H54 (cell line): ENCODE measurements at regions not wholly inside any gene's neighbourhood (a gene's known extent, or its start where the extent isn't known, plus 50 kb on each side); places are given as distances from the start of the nearest gene placed in this dataset.
"Not testable (repeated sequence)": the region's sequence is repeated elsewhere in the genome, so short reads cannot be mapped to it uniquely, and the experiment has no call there.

Experiments used
- DNase-seq: peaks from one replicate; pipeline ENCODE4 v3.0.0; 2011; ENCODE audit warnings: low spot score, mixed read lengths; ENCODE audit not compliant: insufficient read length
- FAIRE-seq: peaks from 3 replicates; lab custom pipeline; 2011; peaks lifted over from hg19 to GRCh38; lab: Jason Lieb, UNC
- POLR2A ChIP-seq: IDR thresholded peaks from 2 replicates; pipeline ENCODE4 v1.6.1; 2011; ENCODE audit warnings: low read depth, mild to moderate bottlenecking, low read length

- DNase-seq = no peak
- TF ChIP-seq POLR2A = no peak
- FAIRE-seq = no peak
Observed at GRCh38 chr7:108869070-108869469, 299.4 kb downstream of the DNAJB9 start.

- FAIRE-seq = no peak
- TF ChIP-seq POLR2A = no peak
- DNase-seq = no peak
Observed at GRCh38 chr7:108875139-108875538, 305.5 kb downstream of the DNAJB9 start.

- TF ChIP-seq POLR2A = no peak
- FAIRE-seq (no peak), DNase-seq (no peak)
Observed at GRCh38 chr7:108890862-108891261, 321.2 kb downstream of the DNAJB9 start.

DNA sequence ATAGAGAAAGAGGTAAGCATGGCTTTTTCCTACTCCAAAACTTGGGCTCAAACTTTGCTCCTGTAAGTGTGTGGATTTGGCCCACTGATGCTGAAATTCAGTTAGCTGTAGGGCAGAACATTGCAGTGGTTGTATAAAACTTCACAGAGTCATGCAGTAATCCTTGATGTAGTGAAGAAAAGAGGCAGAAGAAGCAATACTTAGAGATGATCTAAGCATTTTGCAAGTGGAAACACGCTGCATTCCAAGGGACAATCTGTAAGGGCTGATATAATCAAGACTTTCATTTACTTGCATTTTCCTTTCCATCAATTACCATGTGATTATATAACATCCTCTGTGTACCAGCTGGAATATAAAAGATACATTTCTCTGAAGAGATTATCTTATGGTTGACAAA, 338.8 kb downstream of the DNAJB9 start:
- no peak for DNase-seq
- TF ChIP-seq POLR2A = no peak
- FAIRE-seq = no peak

- FAIRE-seq (no peak), DNase-seq (no peak)
- TF ChIP-seq POLR2A = no peak
Observed at GRCh38 chr7:108911016-108911415, 341.3 kb downstream of the DNAJB9 start.

DNA sequence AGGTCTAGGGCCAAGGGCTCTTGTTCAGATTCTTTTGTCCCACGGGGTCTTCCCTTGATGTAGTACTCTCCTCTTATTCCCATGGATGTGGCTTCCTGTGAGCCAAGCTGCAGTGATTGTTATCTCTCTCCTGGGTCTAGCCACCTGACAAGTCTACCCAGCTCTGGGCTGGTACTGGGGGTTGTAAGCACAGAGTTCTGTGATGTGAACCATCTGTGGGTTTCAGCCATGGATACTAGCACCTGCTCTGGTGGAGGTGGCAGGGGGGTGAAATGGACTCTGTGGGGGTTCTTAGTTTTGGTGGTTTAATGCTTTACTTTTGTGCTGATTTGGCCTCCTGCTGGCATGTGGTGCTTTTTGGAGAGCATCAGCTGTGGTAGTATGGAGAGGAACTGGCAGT, 350.8 kb downstream of the DNAJB9 start:
- FAIRE-seq (no peak), DNase-seq (no peak)
- no peak for TF ChIP-seq POLR2A

DNA sequence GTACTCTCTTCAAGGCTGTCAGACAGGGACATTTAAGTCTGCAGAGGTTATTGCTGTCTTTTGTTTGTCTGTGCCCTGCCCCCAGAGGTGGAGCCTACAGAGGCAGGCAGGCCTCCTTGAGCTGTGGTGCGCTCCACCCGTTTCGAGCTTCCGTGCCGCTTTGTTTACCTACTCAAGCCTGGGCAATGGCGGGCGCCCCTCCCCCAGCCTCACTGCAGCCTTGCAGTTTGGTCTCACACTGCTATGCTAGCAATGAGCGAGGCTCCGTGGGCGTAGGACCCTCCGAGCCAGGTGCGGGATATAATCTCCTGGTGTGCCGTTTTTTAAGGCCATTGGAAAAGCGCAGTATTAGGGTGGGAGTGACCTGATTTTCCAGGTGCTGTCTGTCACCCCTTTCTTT, 373.4 kb downstream of the DNAJB9 start:
- DNase-seq, FAIRE-seq: not testable (repeated sequence)

DNA sequence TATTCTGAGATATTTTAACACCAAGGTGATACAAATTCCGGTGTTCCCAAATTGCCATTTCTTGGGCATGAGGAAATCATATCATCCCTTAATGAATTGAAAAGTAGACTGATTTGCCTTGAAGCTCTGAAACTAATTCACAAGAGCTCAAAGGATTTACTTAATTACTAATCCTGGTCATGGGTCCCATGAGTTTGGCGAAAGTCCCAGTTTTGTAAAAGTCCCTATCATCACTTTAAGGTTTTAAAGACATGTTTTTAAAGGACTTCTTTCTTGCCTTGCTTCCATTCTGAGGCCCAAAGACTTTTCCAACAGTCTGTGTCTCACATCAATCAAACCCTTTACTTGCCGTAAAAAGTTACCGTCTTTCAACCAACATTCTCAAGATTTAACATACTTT, 377.9 kb downstream of the DNAJB9 start:
- no peak for DNase-seq
- no peak for FAIRE-seq
- no peak for TF ChIP-seq POLR2A

- no peak for DNase-seq
- no peak for FAIRE-seq
- TF ChIP-seq POLR2A = no peak
Observed at GRCh38 chr7:108972004-108972403, 402.3 kb downstream of the DNAJB9 start.

DNA sequence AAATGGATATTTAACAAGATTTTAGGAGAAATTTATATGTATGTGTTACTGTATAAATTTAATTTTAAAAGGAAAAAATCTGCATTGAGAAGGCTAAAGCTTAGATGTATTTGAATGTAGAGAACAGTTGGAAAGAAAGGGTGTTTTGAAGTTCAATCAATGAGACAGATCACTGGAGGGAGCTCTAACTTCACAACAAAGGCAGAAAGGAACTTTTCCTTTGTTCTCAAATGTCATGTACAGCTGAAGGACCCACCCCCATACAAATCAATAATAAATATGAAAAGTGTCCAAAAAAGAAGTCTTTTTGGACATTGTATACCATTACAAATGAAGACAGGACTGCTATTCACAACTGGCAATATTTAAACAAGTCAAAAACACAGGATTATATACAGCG, 403.4 kb downstream of the DNAJB9 start:
- no peak for FAIRE-seq
- TF ChIP-seq POLR2A = no peak

DNA sequence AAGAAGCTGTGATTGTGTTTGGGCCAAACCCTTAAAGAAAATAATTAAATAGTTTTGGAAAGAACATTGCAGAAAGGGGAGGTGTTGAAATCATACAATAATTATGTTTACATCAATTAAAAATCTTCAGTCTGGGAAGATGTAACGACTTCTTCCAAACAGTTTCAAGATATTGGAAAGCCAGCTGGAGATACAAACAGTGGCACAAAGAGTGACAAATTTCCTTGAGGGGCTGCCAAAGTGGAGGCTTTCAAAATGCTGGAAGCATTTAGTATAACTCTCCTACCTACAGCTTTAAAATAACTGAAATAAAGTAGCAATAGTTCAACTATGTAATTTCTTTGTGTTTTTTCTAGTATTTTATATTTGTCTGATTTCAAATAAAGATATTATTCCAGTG, 405.0 kb downstream of the DNAJB9 start:
- FAIRE-seq (no peak), DNase-seq (no peak)
- no peak for TF ChIP-seq POLR2A

More for the DNA sequence above, 403.4 kb downstream of the DNAJB9 start:
- no peak for DNase-seq

- DNase-seq = no peak
- no peak for FAIRE-seq
- TF ChIP-seq POLR2A = no peak
Observed at GRCh38 chr7:108985037-108985436, 415.4 kb downstream of the DNAJB9 start.

- no peak for FAIRE-seq
- no peak for TF ChIP-seq POLR2A
- no peak for DNase-seq
Observed at GRCh38 chr7:108989319-108989718, 419.6 kb downstream of the DNAJB9 start.

DNA sequence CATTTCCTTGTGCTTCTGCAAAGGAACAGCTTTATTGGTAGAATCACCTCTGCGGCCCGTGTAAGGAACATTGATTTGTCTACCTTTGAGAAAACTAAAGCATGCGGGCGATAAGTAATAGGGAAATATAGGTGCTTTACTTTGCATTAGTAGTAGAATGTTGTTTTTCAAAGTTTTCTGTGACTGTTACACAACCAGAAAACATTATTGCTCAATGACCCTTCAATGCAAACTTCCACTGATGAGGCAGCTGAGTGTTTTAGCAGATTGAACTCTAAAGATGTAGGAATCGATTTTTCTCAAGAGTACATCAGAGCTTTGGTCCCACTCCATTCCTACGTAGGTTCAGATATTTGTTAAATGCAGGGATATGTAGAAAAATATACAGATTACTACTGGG, 427.8 kb downstream of the DNAJB9 start:
- DNase-seq (no peak), FAIRE-seq (no peak)
- TF ChIP-seq POLR2A = no peak

GRCh38 chr7:109003742-109004141, 434.1 kb downstream of the DNAJB9 start:
- FAIRE-seq (no peak), DNase-seq (no peak)
- no peak for TF ChIP-seq POLR2A

DNA sequence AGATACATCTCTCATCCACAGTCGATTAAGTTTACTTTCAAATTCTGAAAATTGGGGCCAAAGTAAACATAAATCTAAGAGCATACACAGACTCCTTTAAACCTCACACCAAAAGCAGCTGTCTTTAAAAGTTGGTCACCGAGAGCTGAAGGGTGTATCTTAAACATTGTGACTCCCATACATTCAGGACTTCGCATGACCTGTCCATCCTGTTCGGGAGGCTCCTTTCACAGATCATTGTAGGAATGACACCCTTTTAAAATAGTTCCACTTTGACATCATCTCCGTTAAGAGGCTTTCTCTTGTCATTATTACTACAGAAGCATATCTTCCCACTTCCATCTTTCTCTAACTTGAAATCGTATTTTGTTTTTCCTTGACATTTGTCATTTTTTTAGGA, 440.0 kb downstream of the DNAJB9 start:
- TF ChIP-seq POLR2A = no peak
- no peak for DNase-seq
- no peak for FAIRE-seq
